SK-N-SH (cell line): ENCODE measurements at regions not wholly inside any gene's neighbourhood (a gene's known extent, or its start where the extent isn't known, plus 50 kb on each side); places are given as distances from the start of the nearest gene placed in this dataset.
"Not testable (repeated sequence)": the region's sequence is repeated elsewhere in the genome, so short reads cannot be mapped to it uniquely, and the experiment has no call there.

Experiments used
- CHD2 ChIP-seq: fragments of 150-350 bp; IDR thresholded peaks from 2 replicates; pipeline ENCODE4 v1.6.1; 2018; ENCODE audit warnings: low read length; ENCODE audit not compliant: partially characterized antibody
- EZH2phosphoT487 ChIP-seq: fragments of 200-600 bp; sonication (generic); IDR thresholded peaks from 2 replicates; pipeline ENCODE4 v1.6.1; 2017; ENCODE audit warnings: low read depth, mixed run types, mild to moderate bottlenecking, antibody characterized with exemption, moderate library complexity, borderline replicate concordance
- MAX ChIP-seq: IDR thresholded peaks from 2 replicates; pipeline ENCODE4 v1.4.0; 2012; ENCODE audit warnings: low read depth
- MEF2A ChIP-seq: IDR thresholded peaks from 2 replicates; pipeline ENCODE4 v1.4.0; 2012; ENCODE audit warnings: low read depth, borderline replicate concordance
- NFIC ChIP-seq: IDR thresholded peaks from 2 replicates; pipeline ENCODE4 v1.4.0; 2012; ENCODE audit warnings: borderline replicate concordance
- POLR2AphosphoS5 ChIP-seq: IDR thresholded peaks from 2 replicates; pipeline ENCODE4 v1.6.1; 2012; ENCODE audit warnings: low read depth, low read length
- RFX5 ChIP-seq: IDR thresholded peaks from 2 replicates; pipeline ENCODE4 v1.6.1; 2012; ENCODE audit warnings: mild to moderate bottlenecking, improper control_type of control experiment, low read length
- SIN3A ChIP-seq: IDR thresholded peaks from 2 replicates; pipeline ENCODE4 v1.6.1; 2012; ENCODE audit warnings: low read depth, mild to moderate bottlenecking, low read length, moderate library complexity, borderline replicate concordance
- SMC3 ChIP-seq: IDR thresholded peaks from 2 replicates; pipeline ENCODE4 v1.6.1; 2012; ENCODE audit warnings: low read depth, low read length, improper control_type of control experiment
- TF ChIP-seq, protein P1 (sequence below): fragments of 200-600 bp; sonication (generic); IDR thresholded peaks from 2 replicates; pipeline ENCODE4 v1.6.1; 2017; ENCODE audit warnings: antibody characterized with exemption, mild to moderate bottlenecking, moderate library complexity
- TF ChIP-seq, protein P2 (sequence below): fragments of 150-350 bp; IDR thresholded peaks from 2 replicates; pipeline ENCODE4 v1.6.1; 2017; ENCODE audit warnings: antibody characterized with exemption, low read length, low read depth, borderline replicate concordance

- TF ChIP-seq, protein P1, sequence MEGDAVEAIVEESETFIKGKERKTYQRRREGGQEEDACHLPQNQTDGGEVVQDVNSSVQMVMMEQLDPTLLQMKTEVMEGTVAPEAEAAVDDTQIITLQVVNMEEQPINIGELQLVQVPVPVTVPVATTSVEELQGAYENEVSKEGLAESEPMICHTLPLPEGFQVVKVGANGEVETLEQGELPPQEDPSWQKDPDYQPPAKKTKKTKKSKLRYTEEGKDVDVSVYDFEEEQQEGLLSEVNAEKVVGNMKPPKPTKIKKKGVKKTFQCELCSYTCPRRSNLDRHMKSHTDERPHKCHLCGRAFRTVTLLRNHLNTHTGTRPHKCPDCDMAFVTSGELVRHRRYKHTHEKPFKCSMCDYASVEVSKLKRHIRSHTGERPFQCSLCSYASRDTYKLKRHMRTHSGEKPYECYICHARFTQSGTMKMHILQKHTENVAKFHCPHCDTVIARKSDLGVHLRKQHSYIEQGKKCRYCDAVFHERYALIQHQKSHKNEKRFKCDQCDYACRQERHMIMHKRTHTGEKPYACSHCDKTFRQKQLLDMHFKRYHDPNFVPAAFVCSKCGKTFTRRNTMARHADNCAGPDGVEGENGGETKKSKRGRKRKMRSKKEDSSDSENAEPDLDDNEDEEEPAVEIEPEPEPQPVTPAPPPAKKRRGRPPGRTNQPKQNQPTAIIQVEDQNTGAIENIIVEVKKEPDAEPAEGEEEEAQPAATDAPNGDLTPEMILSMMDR: not testable (repeated sequence)
- not testable (repeated sequence) for TF ChIP-seq SIN3A, NFIC, CHD2, MEF2A, RFX5, MAX, SMC3, POLR2AphosphoS5, EZH2phosphoT487
- TF ChIP-seq, protein P2, sequence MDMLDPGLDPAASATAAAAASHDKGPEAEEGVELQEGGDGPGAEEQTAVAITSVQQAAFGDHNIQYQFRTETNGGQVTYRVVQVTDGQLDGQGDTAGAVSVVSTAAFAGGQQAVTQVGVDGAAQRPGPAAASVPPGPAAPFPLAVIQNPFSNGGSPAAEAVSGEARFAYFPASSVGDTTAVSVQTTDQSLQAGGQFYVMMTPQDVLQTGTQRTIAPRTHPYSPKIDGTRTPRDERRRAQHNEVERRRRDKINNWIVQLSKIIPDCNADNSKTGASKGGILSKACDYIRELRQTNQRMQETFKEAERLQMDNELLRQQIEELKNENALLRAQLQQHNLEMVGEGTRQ: not testable (repeated sequence)
Measured at GRCh38 chr9:64486067-64486466, 798.9 kb downstream of the FOXD4L5 start.
